OCI-LY3 (cell line): ENCODE measurements at regions not wholly inside any gene's neighbourhood (a gene's known extent, or its start where the extent isn't known, plus 50 kb on each side); places are given as distances from the start of the nearest gene placed in this dataset.

Source experiments
- H2AFZ ChIP-seq: fragments of 200-600, 300-600 bp; shearing (Covaris generic); 2 replicates; pipeline ENCODE4 v1.6.0; 2014; ENCODE audit warnings: antibody characterized with exemption, low read depth, low read length
- H3K27ac ChIP-seq: fragments of 200-600, 300-600 bp; sonication (generic); 2 replicates; pipeline ENCODE4 v1.5.1; 2014; ENCODE audit warnings: mild to moderate bottlenecking, low read length, moderate library complexity, mixed read lengths
- H3K27me3 ChIP-seq: fragments of 200-600, 300-600 bp; sonication (generic); 2 replicates; pipeline ENCODE4 v1.6.1; 2014; ENCODE audit warnings: low read depth, low read length, mixed read lengths
- H3K36me3 ChIP-seq: fragments of 200-600, 300-600 bp; sonication (generic); replicated peaks from 2 replicates; pipeline ENCODE3; 2014; ENCODE audit warnings: low read depth, low read length, mixed read lengths
- H3K4me1 ChIP-seq: fragments of 300-600, 200-600 bp; sonication (generic); 2 replicates; pipeline ENCODE4 v1.6.1; 2014; ENCODE audit warnings: low read length, mixed read lengths
- H3K4me2 ChIP-seq: fragments of 200-600, 300-600 bp; sonication (generic); 2 replicates; pipeline ENCODE4 v1.6.1; 2014; ENCODE audit warnings: low read length, mixed read lengths
- H3K4me3 ChIP-seq: fragments of 300-600, 200-600 bp; sonication (generic); 2 replicates; pipeline ENCODE4 v1.5.1; 2014; ENCODE audit warnings: antibody characterized with exemption, mild to moderate bottlenecking, low read length, moderate library complexity
- H3K79me2 ChIP-seq: fragments of 300-600, 200-600 bp; shearing (Covaris generic); 2 replicates; pipeline ENCODE4 v1.6.1; 2014; ENCODE audit warnings: mild to moderate bottlenecking, low read length, mixed read lengths
- H3K9ac ChIP-seq: fragments of 300-600, 200-600 bp; shearing (Covaris generic); 2 replicates; pipeline ENCODE4 v1.6.0; 2014; ENCODE audit warnings: mild to moderate bottlenecking, low read length, moderate library complexity
- H3K9me3 ChIP-seq: fragments of 200-600, 300-600 bp; shearing (Covaris generic); 2 replicates; pipeline ENCODE4 v1.6.1; 2014; ENCODE audit warnings: low read length, mixed read lengths; ENCODE audit not compliant: insufficient read depth
- H4K20me1 ChIP-seq: fragments of 200-600, 300-600 bp; sonication (generic); 2 replicates; pipeline ENCODE4 v1.6.1; 2016; ENCODE audit warnings: low read length, mixed read lengths; ENCODE audit not compliant: insufficient read depth
- CTCF ChIP-seq: fragments of 200-600, 300-600 bp; sonication (generic); IDR thresholded peaks from 2 replicates; pipeline ENCODE4 v1.5.1; 2014; ENCODE audit warnings: antibody characterized with exemption, low read length, low read depth
- EZH2phosphoT487 ChIP-seq: fragments of 200-600 bp; shearing (Covaris generic); IDR thresholded peaks from 2 replicates; pipeline ENCODE4 v1.6.1; 2018; ENCODE audit warnings: antibody characterized with exemption, mixed run types, low read depth

- no peak overlapping the region for H3K4me2 ChIP-seq
- no peak overlapping the region for H2AFZ ChIP-seq
- no peaks in the 10 kb centered on the region for H3K79me2 ChIP-seq
- no peak overlapping the region for H3K4me3 ChIP-seq
- no peaks in the 10 kb centered on the region for H3K9me3 ChIP-seq
- H3K27me3 ChIP-seq, result peaks cover 7% of the 10 kb centered on the region; the same call in 1 of the 2 replicates
- no peak overlapping the region for H3K27ac ChIP-seq
- H4K20me1 ChIP-seq, result no peaks in the 10 kb centered on the region
- H3K4me1 ChIP-seq, result no peaks in the 10 kb centered on the region
- H3K9ac ChIP-seq, result no peak overlapping the region
- H3K36me3 ChIP-seq, result no peaks in the 10 kb centered on the region
- TF ChIP-seq CTCF, result no peak
- TF ChIP-seq EZH2phosphoT487, result no peak
Measured at GRCh38 chr14:95025941-95026340, 131.4 kb downstream of the DICER1 start.

GRCh38 chr14:95025218-95025617 lies 132.1 kb downstream of the DICER1 start:
- Histone ChIP-seq H3K9ac (no peak overlapping the region), H2AFZ (no peak overlapping the region), H3K4me1 (no peaks in the 10 kb centered on the region), H3K27me3 (peaks cover 7% of the 10 kb centered on the region; the same call in 1 of the 2 replicates), H3K27ac (no peak overlapping the region), H3K4me2 (no peak overlapping the region), H4K20me1 (no peaks in the 10 kb centered on the region), H3K36me3 (no peaks in the 10 kb centered on the region), H3K9me3 (no peaks in the 10 kb centered on the region), H3K4me3 (no peak overlapping the region), H3K79me2 (no peaks in the 10 kb centered on the region)
- TF ChIP-seq CTCF (no peak), EZH2phosphoT487 (no peak)

- no peaks in the 10 kb centered on the region for H3K79me2 ChIP-seq
- peaks cover 4% of the 10 kb centered on the region; the same call in 1 of the 2 replicates for H3K27me3 ChIP-seq
- no peak overlapping the region for H3K4me3 ChIP-seq
- H3K4me1 ChIP-seq, result no peaks in the 10 kb centered on the region
- H3K9ac ChIP-seq, result no peak overlapping the region
- no peak overlapping the region for H2AFZ ChIP-seq
- no peak overlapping the region for H3K4me2 ChIP-seq
- no peak for TF ChIP-seq CTCF
- no peak for TF ChIP-seq EZH2phosphoT487
- no peak overlapping the region for H3K27ac ChIP-seq
- no peaks in the 10 kb centered on the region for H4K20me1 ChIP-seq
- no peaks in the 10 kb centered on the region for H3K9me3 ChIP-seq
- no peaks in the 10 kb centered on the region for H3K36me3 ChIP-seq
Measured at GRCh38 chr14:95024380-95024779, 132.9 kb downstream of the DICER1 start.

- H3K4me3 ChIP-seq, result no peak overlapping the region
- no peaks in the 10 kb centered on the region for H3K4me1 ChIP-seq
- no peaks in the 10 kb centered on the region for H4K20me1 ChIP-seq
- H3K9me3 ChIP-seq, result no peaks in the 10 kb centered on the region
- TF ChIP-seq CTCF (no peak), EZH2phosphoT487 (no peak)
- H3K4me2 ChIP-seq, result no peak overlapping the region
- no peaks in the 10 kb centered on the region for H3K79me2 ChIP-seq
- no peaks in the 10 kb centered on the region for H3K36me3 ChIP-seq
- H2AFZ ChIP-seq, result no peak overlapping the region
- H3K27ac ChIP-seq, result no peak overlapping the region
- H3K9ac ChIP-seq, result no peak overlapping the region
- no peaks in the 10 kb centered on the region; the same call in 1 of the 2 replicates for H3K27me3 ChIP-seq
Measured at GRCh38 chr14:95023886-95024285, 133.4 kb downstream of the DICER1 start.
